ENCODE measurements at regions not wholly inside any gene's neighbourhood (a gene's known extent, or its start where the extent isn't known, plus 50 kb on each side); places are given as distances from the start of the nearest gene placed in this dataset.
"Not testable (repeated sequence)": the region's sequence is repeated elsewhere in the genome, so short reads cannot be mapped to it uniquely, and the experiment has no call there.

DNA sequence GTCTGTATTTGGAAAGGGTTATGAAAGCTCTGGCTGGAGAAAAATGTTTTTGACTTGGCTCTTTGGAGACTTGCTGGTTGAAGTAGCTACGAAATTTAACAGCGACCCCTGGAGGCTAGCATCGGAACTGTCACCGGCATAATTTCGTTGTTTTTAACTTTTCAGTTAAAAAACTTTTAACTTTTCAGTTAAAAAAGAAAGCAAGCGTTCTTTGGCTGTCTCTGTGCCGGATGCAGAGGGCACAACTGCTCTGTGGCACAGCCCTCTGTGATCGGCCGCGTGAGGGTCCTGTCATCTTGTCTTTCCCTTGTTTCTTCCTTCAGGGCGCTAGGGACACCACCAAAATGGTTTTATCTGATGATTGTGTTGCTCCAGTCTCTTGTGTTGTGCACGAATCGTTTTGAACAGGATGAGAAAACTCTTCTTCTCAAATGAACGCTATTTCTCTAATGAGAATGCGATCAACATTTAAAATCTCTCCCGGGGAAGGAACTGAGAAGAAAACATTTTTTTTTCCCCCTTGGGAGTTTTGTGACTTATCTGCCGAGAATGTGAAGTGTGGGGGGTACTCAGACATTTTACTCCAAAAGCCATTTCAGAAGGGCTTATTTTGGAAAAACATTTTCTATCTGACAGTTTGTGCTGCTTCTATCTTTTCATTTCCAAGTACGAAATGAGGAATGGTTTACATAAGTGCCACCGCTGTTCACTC is 57.1 kb downstream of the ADCYAP1 start:
- peak; percentile 41 for DNase-seq (ENCODE audit: low read depth)

- no peak for DNase-seq (ENCODE audit: low read depth)
Observed at GRCh38 chr18:963276-963675, 58.6 kb downstream of the ADCYAP1 start.

GRCh38 chr18:965921-966758 is 61.5 kb downstream of the ADCYAP1 start:
- no peak for DNase-seq (ENCODE audit: low read depth)

- DNase-seq (ENCODE audit: low read depth) = no peak
Observed at GRCh38 chr18:966759-967576, 62.3 kb downstream of the ADCYAP1 start.

DNA sequence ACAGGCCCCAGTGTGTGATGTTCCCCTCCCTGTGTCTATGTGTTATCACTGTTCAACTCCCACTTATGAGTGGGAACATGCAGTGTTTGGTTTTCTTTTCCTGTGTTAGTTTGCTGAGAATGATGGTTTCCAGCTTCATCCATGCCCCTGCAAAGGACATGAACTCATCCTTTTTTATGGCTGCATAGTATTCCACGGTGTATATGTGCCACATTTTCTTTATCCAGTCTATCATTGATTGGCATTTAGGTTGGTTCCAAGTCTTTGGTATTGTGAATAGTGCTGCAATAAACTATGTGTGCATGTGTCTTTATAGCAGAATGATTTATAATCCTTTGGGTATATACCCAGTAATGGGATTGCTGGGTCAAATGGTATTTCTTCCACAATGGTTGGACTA is 64.2 kb downstream of the ADCYAP1 start:
- DNase-seq (ENCODE audit: low read depth) = not testable (repeated sequence)

DNA sequence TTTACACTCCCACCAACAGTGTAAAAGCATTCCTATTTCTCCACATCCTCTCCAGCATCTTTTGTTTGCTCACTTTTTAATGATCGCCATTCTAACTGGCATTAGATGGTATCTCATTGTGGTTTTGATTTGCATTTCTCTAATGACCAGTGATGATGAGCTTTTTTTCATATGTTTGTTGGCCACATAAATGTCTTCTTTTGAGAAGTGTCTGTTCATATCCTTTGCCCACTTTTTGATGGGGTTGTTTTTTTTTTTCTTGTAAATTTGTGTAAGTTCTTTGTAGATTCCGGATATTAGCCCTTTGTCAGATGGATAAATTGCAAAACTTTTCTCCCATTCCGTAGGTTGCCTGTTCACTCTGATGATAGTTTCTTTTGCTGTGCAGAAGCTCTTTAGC is 64.6 kb downstream of the ADCYAP1 start:
- DNase-seq (ENCODE audit: low read depth) = not testable (repeated sequence)

DNA sequence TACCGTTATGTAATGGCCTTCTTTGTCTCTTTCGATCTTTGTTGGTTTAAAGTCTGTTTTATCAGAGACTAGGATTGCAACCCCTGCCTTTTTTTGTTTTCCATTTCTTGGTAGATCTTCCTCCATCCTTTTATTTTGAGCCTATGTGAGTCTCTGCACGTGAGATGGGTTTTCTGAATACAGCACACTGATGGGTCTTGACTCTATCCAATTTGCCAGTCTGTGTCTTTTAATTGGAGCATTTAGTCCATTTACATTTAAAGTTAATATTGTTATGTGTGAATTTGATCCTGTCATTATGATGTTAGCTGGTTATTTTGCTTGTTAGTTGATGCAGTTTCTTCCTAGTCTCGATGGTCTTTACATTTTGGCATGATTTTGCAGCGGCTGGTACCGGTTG is 69.9 kb downstream of the ADCYAP1 start:
- not testable (repeated sequence) for DNase-seq (ENCODE audit: low read depth)

GRCh38 chr18:976393-977128 is 71.9 kb downstream of the ADCYAP1 start:
- DNase-seq (ENCODE audit: low read depth) = not testable (repeated sequence)

- DNase-seq (ENCODE audit: low read depth) = not testable (repeated sequence)
Observed at GRCh38 chr18:977327-977726, 72.7 kb downstream of the ADCYAP1 start.

GRCh38 chr18:977732-978131 is 73.1 kb downstream of the ADCYAP1 start:
- DNase-seq (ENCODE audit: low read depth) = not testable (repeated sequence)

GRCh38 chr18:980586-980985 is 75.9 kb downstream of the ADCYAP1 start:
- no peak for DNase-seq (ENCODE audit: low read depth)

DNA sequence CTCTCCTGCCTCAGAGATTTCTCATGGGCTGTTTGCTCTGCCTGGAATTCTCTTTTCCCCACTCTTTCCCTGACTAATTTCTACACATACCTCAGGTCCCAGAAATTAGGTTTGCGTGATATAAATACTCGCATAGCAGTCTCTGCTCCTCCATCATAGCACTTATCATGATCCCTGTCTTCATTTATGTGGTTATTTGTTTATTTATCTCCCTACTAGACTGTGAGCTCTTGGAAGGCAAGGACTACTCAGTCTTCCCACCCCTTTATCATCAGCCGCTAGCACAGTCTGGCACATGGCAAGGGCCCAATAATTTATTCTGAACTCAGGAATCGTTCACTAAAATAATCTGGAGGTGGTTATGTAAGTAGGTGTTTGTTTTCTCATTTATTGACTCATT is 79.3 kb downstream of the ADCYAP1 start:
- DNase-seq (ENCODE audit: low read depth) = no peak

GRCh38 chr18:985212-985661 is 80.6 kb downstream of the ADCYAP1 start:
- no peak for DNase-seq (ENCODE audit: low read depth)

DNA sequence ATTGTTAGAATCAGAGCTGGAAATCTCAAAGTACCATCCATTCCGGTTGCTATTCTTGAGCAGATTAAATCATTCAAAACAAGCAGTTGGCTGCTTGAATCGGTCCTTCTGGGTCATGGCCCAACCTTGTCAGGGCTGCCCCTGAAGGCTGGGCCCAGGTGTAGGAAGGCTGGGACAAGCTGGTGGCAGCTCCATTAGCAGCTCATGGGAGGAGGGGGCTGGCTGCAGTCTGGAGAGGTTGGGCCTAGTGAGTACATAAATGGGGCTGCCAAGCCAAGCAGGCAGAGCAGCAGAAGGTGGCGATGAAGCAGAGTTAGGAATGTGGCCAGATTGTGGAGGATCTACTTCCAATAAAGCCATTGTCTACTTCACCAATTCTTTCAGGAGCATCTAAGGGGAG is 81.4 kb downstream of the ADCYAP1 start:
- no peak for DNase-seq (ENCODE audit: low read depth)

DNA sequence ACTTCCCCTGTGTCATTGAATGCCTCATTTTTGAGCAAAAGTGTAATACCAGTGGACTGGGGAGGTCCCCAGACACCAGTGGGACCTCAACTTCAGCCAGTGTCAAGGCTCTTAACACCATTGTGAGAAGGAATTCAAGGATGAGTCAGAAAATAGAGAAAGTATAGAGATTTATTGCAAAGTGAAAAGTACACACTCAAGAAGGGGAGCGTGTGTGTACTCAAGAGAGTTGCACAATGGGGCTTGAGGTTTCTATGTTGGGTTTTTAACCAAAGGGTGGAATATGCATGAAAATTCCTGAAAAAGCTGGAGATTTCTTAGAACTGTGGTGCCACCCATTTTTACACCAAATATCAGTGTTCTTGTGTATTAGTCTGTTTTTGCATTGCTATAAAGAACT is 81.9 kb downstream of the ADCYAP1 start:
- no peak for DNase-seq (ENCODE audit: low read depth)

GRCh38 chr18:987325-988186 is 82.9 kb downstream of the ADCYAP1 start:
- peak; percentile 73 for DNase-seq (ENCODE audit: low read depth)

GRCh38 chr18:989425-989824 is 84.8 kb downstream of the ADCYAP1 start:
- no peak for DNase-seq (ENCODE audit: low read depth)

DNA sequence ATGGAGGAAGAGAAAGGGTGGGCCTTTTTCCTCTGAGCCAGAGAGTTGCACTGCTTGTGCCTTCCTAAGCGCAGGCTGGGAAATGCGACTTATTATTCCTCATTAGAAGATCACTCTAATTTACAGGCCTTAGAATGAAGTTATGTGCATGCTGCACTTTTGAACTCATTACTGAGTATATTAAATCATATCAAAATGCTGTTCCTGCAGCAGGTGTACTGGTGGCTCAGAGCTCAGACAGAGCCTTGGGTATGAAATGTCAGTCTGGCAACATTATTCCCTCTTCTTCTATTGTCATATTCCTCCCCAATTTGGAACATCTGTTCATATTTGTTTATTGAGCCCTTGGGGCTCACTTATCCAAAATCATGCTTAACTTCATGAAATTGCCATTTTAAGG is 85.5 kb downstream of the ADCYAP1 start:
- no peak for DNase-seq (ENCODE audit: low read depth)

GRCh38 chr18:991441-991840 is 86.8 kb downstream of the ADCYAP1 start:
- no peak for DNase-seq (ENCODE audit: low read depth)

- DNase-seq (ENCODE audit: low read depth) = no peak
Observed at GRCh38 chr18:993560-993959, 88.9 kb downstream of the ADCYAP1 start.

DNA sequence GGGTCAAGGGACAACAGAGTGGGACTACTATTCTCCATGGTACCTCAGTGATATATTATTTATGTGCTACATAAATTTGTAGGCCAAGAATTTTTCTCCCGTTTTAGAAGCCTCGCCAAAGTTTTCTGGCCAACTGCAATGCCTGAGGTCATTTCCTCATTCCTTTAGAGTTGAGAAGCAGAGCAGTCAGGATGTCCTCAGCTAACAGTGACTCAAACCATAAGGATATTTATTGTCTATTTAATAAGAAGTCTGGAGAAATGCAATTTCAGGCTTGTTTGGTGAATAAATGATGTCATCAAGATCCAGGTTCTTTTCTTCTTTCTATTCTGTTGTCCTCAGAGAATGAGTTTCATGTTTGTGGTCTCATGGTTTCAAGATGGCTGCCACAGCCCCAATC is 91.0 kb downstream of the ADCYAP1 start:
- peak; percentile 70 for DNase-seq (ENCODE audit: low read depth)

Measured in iris pigment epithelial cell (primary cell).